Neuronal stem cell (in vitro differentiated cells): ENCODE measurements at regions not wholly inside any gene's neighbourhood (a gene's known extent, or its start where the extent isn't known, plus 50 kb on each side); places are given as distances from the start of the nearest gene placed in this dataset.

Experiments
- DNase-seq: peaks from one replicate; pipeline ENCODE4 v3.0.0-alpha.2; 2013; ENCODE audit warnings: low spot score
- H2AFZ ChIP-seq: one replicate; pipeline ENCODE4 v1.6.1; 2013; ENCODE audit warnings: mild to moderate bottlenecking, low read length, inconsistent platforms
- H2AK5ac ChIP-seq: 2 replicates; pipeline ENCODE4 v1.6.1; 2013; ENCODE audit warnings: low read depth, mild to moderate bottlenecking, inconsistent platforms, low read length, moderate library complexity, mixed read lengths
- H2BK120ac ChIP-seq: 2 replicates; pipeline ENCODE4 v1.6.1; 2013; ENCODE audit warnings: low read depth, mild to moderate bottlenecking, inconsistent platforms, low read length, moderate library complexity, mixed read lengths
- H2BK12ac ChIP-seq: one replicate; pipeline ENCODE4 v1.6.1; 2013; ENCODE audit warnings: low read length, inconsistent platforms
- H2BK15ac ChIP-seq: 2 replicates; pipeline ENCODE4 v1.6.1; 2013; ENCODE audit warnings: mild to moderate bottlenecking, low read length, inconsistent platforms, mixed read lengths
- H2BK5ac ChIP-seq: one replicate; pipeline ENCODE4 v1.6.1; 2013; ENCODE audit warnings: inconsistent platforms, mild to moderate bottlenecking, low read length, moderate library complexity
- H3K14ac ChIP-seq: one replicate; pipeline ENCODE4 v1.6.1; 2013; ENCODE audit warnings: low read length, inconsistent platforms
- H3K18ac ChIP-seq: 2 replicates; pipeline ENCODE4 v1.6.1; 2013; ENCODE audit warnings: low read length, inconsistent platforms
- H3K23ac ChIP-seq: 2 replicates; pipeline ENCODE4 v1.6.1; 2013; ENCODE audit warnings: low read depth, mild to moderate bottlenecking, mixed read lengths, low read length, inconsistent platforms; ENCODE audit not compliant: poor library complexity
- H3K27ac ChIP-seq: replicated peaks from 3 replicates; pipeline ENCODE4 v1.5.1; 2013; ENCODE audit warnings: low read length, inconsistent platforms
- H3K27me3 ChIP-seq, 3 experiments: 2 replicates each; pipeline ENCODE4 v1.6.1; 2013; ENCODE audit warnings: low read length in 3 of 3, mild to moderate bottlenecking in 2 of 3, inconsistent platforms in 1 of 3, low read depth in 1 of 3, mixed read lengths in 1 of 3, moderate library complexity in 1 of 3; ENCODE audit not compliant: control insufficient read depth in 3 of 3, insufficient read depth in 3 of 3
- H3K36me3 ChIP-seq, 2 donors: replicated peaks in 1 of 2; 2 replicates each; pipeline ENCODE4 v1.6.1; 2013; ENCODE audit warnings: low read length in 2 of 2; ENCODE audit not compliant: control insufficient read depth in 2 of 2, insufficient read depth in 2 of 2
- H3K4ac ChIP-seq: 2 replicates; pipeline ENCODE4 v1.6.1; 2013; ENCODE audit warnings: inconsistent platforms, mild to moderate bottlenecking, low read length, moderate library complexity
- H3K4me1 ChIP-seq, 2 donors: 1 replicate in 1 of 2; 2 replicates in 1 of 2; pipeline ENCODE4 v1.6.1; 2013; ENCODE audit warnings: low read length in 2 of 2, low read depth in 1 of 2; ENCODE audit not compliant: control insufficient read depth in 2 of 2, insufficient read depth in 1 of 2
- H3K4me2 ChIP-seq: one replicate; pipeline ENCODE4 v1.6.1; 2013; ENCODE audit warnings: mild to moderate bottlenecking, low read length, inconsistent platforms; ENCODE audit not compliant: insufficient read depth, poor library complexity, severe bottlenecking
- H3K4me3 ChIP-seq, 2 donors: 2 replicates each; pipeline ENCODE4 v1.5.1; 2013; ENCODE audit warnings: low read length in 2 of 2, mild to moderate bottlenecking in 2 of 2, inconsistent platforms in 1 of 2, moderate library complexity in 1 of 2
- H3K79me1 ChIP-seq: one replicate; pipeline ENCODE4 v1.6.1; 2013; ENCODE audit warnings: low read depth, mild to moderate bottlenecking, inconsistent platforms, low read length, moderate library complexity
- H3K9ac ChIP-seq: one replicate; pipeline ENCODE4 v1.6.1; 2013; ENCODE audit warnings: mild to moderate bottlenecking, low read depth, low read length, inconsistent platforms; ENCODE audit not compliant: poor library complexity
- H3K9me3 ChIP-seq, 2 donors: replicated peaks in 1 of 2; 2 replicates each; pipeline versions ENCODE3 to v1.6.1; 2013; ENCODE audit warnings: low read length in 2 of 2, mild to moderate bottlenecking in 2 of 2, inconsistent platforms in 1 of 2, low read depth in 1 of 2, mixed read lengths in 1 of 2, moderate library complexity in 1 of 2; ENCODE audit not compliant: control insufficient read depth in 2 of 2, insufficient read depth in 1 of 2
- H4K8ac ChIP-seq: one replicate; pipeline ENCODE4 v1.6.1; 2013; ENCODE audit warnings: low read depth, mild to moderate bottlenecking, inconsistent platforms, low read length, moderate library complexity
- H4K91ac ChIP-seq: one replicate; pipeline ENCODE4 v1.6.1; 2013; ENCODE audit warnings: low read length, low read depth, mild to moderate bottlenecking, inconsistent platforms; ENCODE audit not compliant: poor library complexity
- WGBS, 2 donors: extraction: QIAGEN DNeasy Blood & Tissue Kit; methylation state at CpG; one replicate each; pipeline ENCODE4 v1.1.7; 2013; ENCODE audit warnings: missing lambda C conversion rate in 2 of 2, mixed read lengths in 1 of 2; ENCODE audit not compliant: insufficient read length in 2 of 2, insufficient replicate concordance in 1 of 2; ENCODE audit errors: extremely low coverage in 2 of 2; 5-methylcytosine and 5-hydroxymethylcytosine counted together

DNA sequence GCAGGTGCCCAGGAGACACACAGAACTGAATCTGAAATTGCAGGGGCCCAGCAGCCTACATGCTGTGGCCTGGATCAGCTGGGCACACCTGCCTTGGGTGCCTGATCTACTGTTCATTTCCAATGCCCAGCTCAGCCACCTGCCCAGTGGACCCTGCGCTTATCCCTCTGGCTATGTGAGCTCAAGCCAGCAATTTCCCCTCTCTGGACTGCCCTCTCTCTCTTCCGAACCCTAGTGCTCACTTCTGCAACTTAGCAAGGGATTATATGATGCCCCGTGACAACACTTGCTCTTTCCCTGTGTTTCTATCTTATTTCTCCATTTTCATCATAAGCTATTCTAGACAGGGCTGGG, 276.0 kb downstream of the UACA start:
- H3K27me3 ChIP-seq, result no peaks in the 10 kb centered on the region
- H3K4me2 ChIP-seq, result no peak overlapping the region
- no peak overlapping the region for H4K91ac ChIP-seq
- H3K4me1 ChIP-seq, result no peaks in the 10 kb centered on the region
- H2BK15ac ChIP-seq, result peak overlapping the region; percentile 4
- H3K36me3 ChIP-seq, result no peaks in the 10 kb centered on the region
- no peak overlapping the region for H3K9ac ChIP-seq
- no peak overlapping the region for H3K23ac ChIP-seq
- H3K14ac ChIP-seq, result peak overlapping the region; percentile 42
- no peak for DNase-seq
- peak overlapping the region; percentile 2 for H3K18ac ChIP-seq
- no CpG with 5 or more reads among the region's 3 CpGs for WGBS, 2 donors
- no peaks in the 10 kb centered on the region for H3K9me3 ChIP-seq
- no peak overlapping the region for H2BK120ac ChIP-seq
- H3K4me3 ChIP-seq, result no peak overlapping the region
- no peak overlapping the region for H2AFZ ChIP-seq
- no peak overlapping the region for H2BK5ac ChIP-seq
- no peak overlapping the region for H3K4ac ChIP-seq
- no peak overlapping the region for H4K8ac ChIP-seq
- H3K79me1 ChIP-seq, result no peaks in the 10 kb centered on the region
- peak overlapping the region; percentile 57 for H2AK5ac ChIP-seq
- H3K27ac ChIP-seq, result no peak overlapping the region
- H2BK12ac ChIP-seq, result no peak overlapping the region

DNA sequence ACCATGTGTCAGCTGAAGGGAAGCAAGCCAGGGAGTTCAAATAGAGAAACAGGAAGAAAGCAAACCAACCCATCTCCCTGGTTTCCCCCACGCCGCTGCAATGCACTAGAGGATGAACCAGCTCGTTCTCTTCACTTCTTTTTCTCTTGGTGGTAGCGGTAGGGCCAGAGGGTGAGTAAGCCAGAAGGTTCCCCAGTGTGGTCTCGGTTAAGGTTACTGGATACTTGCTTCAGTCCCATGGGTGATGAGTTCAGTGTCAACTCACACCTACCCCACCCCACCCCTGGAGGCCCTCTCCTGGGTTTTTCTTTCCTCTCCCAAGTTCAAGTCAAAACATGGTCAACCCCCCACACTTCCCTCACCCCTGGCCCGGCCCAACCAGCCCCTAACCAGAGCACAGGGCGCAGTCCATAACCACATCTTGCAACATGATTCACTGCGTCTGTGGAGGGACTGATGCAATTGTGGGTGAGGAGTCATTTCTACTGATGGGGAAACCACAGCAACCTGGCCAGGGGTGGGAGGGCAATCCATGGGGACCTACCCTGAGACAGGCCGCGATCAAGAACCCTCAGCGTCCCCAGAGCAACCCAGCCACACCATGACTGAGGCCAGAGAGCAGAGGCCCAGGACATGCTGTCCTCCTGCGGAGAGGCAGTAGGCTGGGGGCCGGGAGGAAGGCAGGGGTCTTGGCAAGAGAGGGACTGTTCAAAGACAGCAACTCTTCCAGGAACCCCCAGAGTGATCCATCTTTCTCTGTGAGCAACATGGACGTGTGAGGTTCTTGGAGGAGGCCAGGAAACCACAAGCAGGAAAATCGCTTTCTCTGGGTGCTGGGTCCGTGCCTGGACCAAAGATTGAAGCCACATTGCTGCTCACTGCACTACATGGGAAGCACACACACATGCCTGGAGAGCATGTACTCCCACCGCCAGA, 276.6 kb downstream of the UACA start:
- no peak overlapping the region for H2AFZ ChIP-seq
- no peak overlapping the region for H2BK5ac ChIP-seq
- DNase-seq, result no peak
- no peaks in the 10 kb centered on the region for H3K9me3 ChIP-seq
- H2BK12ac ChIP-seq, result no peak overlapping the region
- H2BK120ac ChIP-seq, result no peak overlapping the region
- no CpG with 5 or more reads among the region's 17 CpGs for WGBS, 2 donors
- H4K91ac ChIP-seq, result no peak overlapping the region
- no peaks in the 10 kb centered on the region for H3K4me1 ChIP-seq
- no peaks in the 10 kb centered on the region for H3K36me3 ChIP-seq
- H3K14ac ChIP-seq, result peak overlapping the region; percentile 42
- H3K4me2 ChIP-seq, result no peak overlapping the region
- no peak overlapping the region for H3K4me3 ChIP-seq
- no peaks in the 10 kb centered on the region for H3K27me3 ChIP-seq
- H4K8ac ChIP-seq, result no peak overlapping the region
- H3K4ac ChIP-seq, result no peak overlapping the region
- no peak overlapping the region for H3K27ac ChIP-seq
- no peak overlapping the region for H3K23ac ChIP-seq
- no peaks in the 10 kb centered on the region for H3K79me1 ChIP-seq
- no peak overlapping the region for H3K9ac ChIP-seq
- H2AK5ac ChIP-seq, result peak overlapping the region; percentile 57
- peak overlapping the region; percentile 4 for H2BK15ac ChIP-seq
- peak overlapping the region; percentile 2 for H3K18ac ChIP-seq

DNA sequence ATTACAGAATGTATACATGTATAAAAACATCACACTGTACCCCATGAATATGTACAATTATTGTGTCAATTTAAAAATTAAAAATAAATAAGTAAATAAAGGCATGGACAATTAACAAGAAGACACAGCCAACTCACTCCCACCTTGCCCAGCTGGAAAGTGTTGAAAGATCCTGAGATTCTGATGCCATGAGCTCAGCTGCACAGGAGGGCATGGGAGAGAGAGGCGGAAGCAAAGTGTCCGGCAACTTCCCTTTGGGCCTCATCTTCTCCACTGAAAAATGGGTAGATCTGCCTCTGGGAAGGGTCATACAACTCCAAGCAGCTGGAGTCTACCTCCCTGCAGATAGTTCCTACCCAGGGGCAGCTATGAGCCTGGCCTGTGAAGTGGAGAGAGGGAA, 277.3 kb downstream of the UACA start:
- no peak overlapping the region for H2BK15ac ChIP-seq
- H3K79me1 ChIP-seq, result no peaks in the 10 kb centered on the region
- no peak overlapping the region for H3K4me3 ChIP-seq
- no peak overlapping the region for H4K91ac ChIP-seq
- no peak overlapping the region for H2AK5ac ChIP-seq
- no peak overlapping the region for H3K23ac ChIP-seq
- no peak overlapping the region for H3K14ac ChIP-seq
- H2BK12ac ChIP-seq, result no peak overlapping the region
- H2AFZ ChIP-seq, result no peak overlapping the region
- no peak overlapping the region for H4K8ac ChIP-seq
- no CpG with 5 or more reads among the region's 2 CpGs for WGBS, 2 donors
- no peak overlapping the region for H2BK120ac ChIP-seq
- no peak overlapping the region for H3K4ac ChIP-seq
- H2BK5ac ChIP-seq, result no peak overlapping the region
- no peak overlapping the region for H3K9ac ChIP-seq
- H3K27ac ChIP-seq, result no peak overlapping the region
- H3K4me2 ChIP-seq, result no peak overlapping the region
- no peaks in the 10 kb centered on the region for H3K9me3 ChIP-seq
- H3K36me3 ChIP-seq, result no peaks in the 10 kb centered on the region
- H3K27me3 ChIP-seq, result no peaks in the 10 kb centered on the region
- DNase-seq, result no peak
- no peak overlapping the region for H3K18ac ChIP-seq
- H3K4me1 ChIP-seq, result no peaks in the 10 kb centered on the region

DNA sequence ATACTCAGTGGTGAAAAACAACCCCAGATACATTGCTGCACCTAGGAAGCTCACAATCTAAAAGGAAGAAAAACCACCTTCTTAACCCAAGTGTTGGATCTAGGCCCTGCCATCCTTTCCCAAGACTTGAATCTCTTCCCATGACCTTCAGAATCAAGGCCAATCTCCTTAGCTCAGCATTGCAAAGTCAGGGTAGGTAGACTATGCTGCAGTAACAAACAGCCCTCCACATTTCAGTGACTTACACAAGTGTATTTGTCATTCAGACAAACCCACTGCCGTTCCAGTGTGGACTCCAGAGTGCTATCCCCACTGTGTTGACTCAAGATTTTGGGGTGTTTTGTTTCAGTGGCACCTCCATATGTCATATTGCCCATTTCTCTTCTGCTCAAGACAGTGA, 278.4 kb downstream of the UACA start:
- no peaks in the 10 kb centered on the region for H3K9me3 ChIP-seq
- DNase-seq, result no peak
- no peak overlapping the region for H3K18ac ChIP-seq
- no peak overlapping the region for H3K23ac ChIP-seq
- no peak overlapping the region for H2AK5ac ChIP-seq
- H4K91ac ChIP-seq, result no peak overlapping the region
- no peak overlapping the region for H4K8ac ChIP-seq
- H2BK15ac ChIP-seq, result no peak overlapping the region
- no peak overlapping the region for H3K4ac ChIP-seq
- no peaks in the 10 kb centered on the region for H3K27me3 ChIP-seq
- no peak overlapping the region for H2BK12ac ChIP-seq
- no peaks in the 10 kb centered on the region for H3K79me1 ChIP-seq
- H3K27ac ChIP-seq, result no peak overlapping the region
- no peak overlapping the region for H3K4me3 ChIP-seq
- no CpG with 5 or more reads among the region's 1 CpG for WGBS, 2 donors
- H3K4me1 ChIP-seq, result no peaks in the 10 kb centered on the region
- no peaks in the 10 kb centered on the region for H3K36me3 ChIP-seq
- no peak overlapping the region for H2BK5ac ChIP-seq
- no peak overlapping the region for H3K4me2 ChIP-seq
- H3K14ac ChIP-seq, result no peak overlapping the region
- H3K9ac ChIP-seq, result no peak overlapping the region
- H2BK120ac ChIP-seq, result no peak overlapping the region
- H2AFZ ChIP-seq, result no peak overlapping the region
